ENCODE measurements at regions not wholly inside any gene's neighbourhood (a gene's known extent, or its start where the extent isn't known, plus 50 kb on each side); places are given as distances from the start of the nearest gene placed in this dataset.

GRCh38 chr7:156580036-156580435, 60.5 kb upstream of the RNF32 start:
- FAIRE-seq = no peak
- CTCF ChIA-PET = no interaction called here
- POLR2A ChIA-PET = no interaction called here
- H3K9me3 ChIP-seq (replicated peaks; ENCODE audit: control insufficient read depth, insufficient read depth, low read length) = no peaks in the 10 kb centered on the region
- no peaks in the 10 kb centered on the region for H4K20me1 ChIP-seq (replicated peaks; ENCODE audit: control insufficient read depth, extremely low read depth, insufficient read depth, low read length)
- no TSS peak for BruUV-seq (replicated peaks)
- dilution Hi-C loops (cut with MboI; ENCODE audit: extremely low pct_ligation_motif_present, low sequenced_read_pairs) = no loop called here
- H3K27ac ChIP-seq (ENCODE audit: insufficient read depth, low read depth, low read length) = no peak overlapping the region
- H3K36me3 ChIP-seq (ENCODE audit: control insufficient read depth in 2 of 2, extremely low read depth in 1 of 2, insufficient read depth in 2 of 2, low read length in 2 of 2) = no peaks in the 10 kb centered on the region
- no peak overlapping the region for H2AFZ ChIP-seq (ENCODE audit: low read depth, low read length)
- intact Hi-C loops (cut with micrococcal nuclease) = no loop called here
- H3K9me1 ChIP-seq (replicated peaks; ENCODE audit: control insufficient read depth, extremely low read depth, insufficient read depth, low read length) = no peaks in the 10 kb centered on the region
- no peak overlapping the region for H3K4me3 ChIP-seq (replicated peaks in 1 of 3; ENCODE audit: insufficient read depth in 1 of 3, low read depth in 1 of 3, low read length in 3 of 3)
- H3K4me2 ChIP-seq (ENCODE audit: insufficient read depth, low read length) = no peak overlapping the region
- TF ChIP-seq CTCF (IDR thresholded peaks at IDR 0.05; ENCODE audit: extremely low read depth in 1 of 2, insufficient read depth in 1 of 2, low read depth in 1 of 2, low read length in 2 of 2) (no peak), GATA2 (IDR thresholded peaks at IDR 0.05; ENCODE audit: insufficient read depth, insufficient read length, low read depth, low read length) (no peak), EZH2 (IDR thresholded peaks at IDR 0.05; ENCODE audit: borderline replicate concordance, low read depth, low read length, severe bottlenecking) (no peak), POLR2AphosphoS5 (IDR thresholded peaks at IDR 0.05; ENCODE audit: insufficient read depth, low read depth, low read length) (no peak), FOS (IDR thresholded peaks at IDR 0.05; ENCODE audit: borderline replicate concordance, insufficient read depth, low read length) (no peak), MAX (IDR thresholded peaks at IDR 0.05; ENCODE audit: insufficient read depth, insufficient read length) (no peak), POLR2A (IDR thresholded peaks at IDR 0.05; ENCODE audit: low read depth, low read length) (no peak), JUN (IDR thresholded peaks at IDR 0.05; ENCODE audit: borderline replicate concordance, insufficient read depth, insufficient read length, low read depth) (no peak), MYC (IDR thresholded peaks at IDR 0.05; ENCODE audit: low read depth, low read length) (no peak)
- no peaks in the 10 kb centered on the region for H3K4me1 ChIP-seq (ENCODE audit: control insufficient read depth, extremely low read depth, insufficient read depth, low read length)
- no peak for DNase-seq (ENCODE audit: low read depth, low spot score)
- H3K27me3 ChIP-seq (ENCODE audit: control insufficient read depth in 2 of 2, insufficient read depth in 2 of 2, low read length in 2 of 2) = no peaks in the 10 kb centered on the region
- no peak overlapping the region for H3K9ac ChIP-seq (replicated peaks; ENCODE audit: extremely low read depth, insufficient read depth, low read length)
- no peaks in the 10 kb centered on the region for H3K79me2 ChIP-seq (ENCODE audit: control insufficient read depth, insufficient read depth, low read length)
